G401.6 (cell line): ENCODE measurements at regions not wholly inside any gene's neighbourhood (a gene's known extent, or its start where the extent isn't known, plus 50 kb on each side); places are given as distances from the start of the nearest gene placed in this dataset.
"Not testable (repeated sequence)": the region's sequence is repeated elsewhere in the genome, so short reads cannot be mapped to it uniquely, and the experiment has no call there.

Experiments
- FAIRE-seq: peaks from 2 replicates; lab custom pipeline; 2012; peaks lifted over from hg19 to GRCh38; lab: Jason Lieb, UNC

- no peak for FAIRE-seq
These were observed 425.0 kb downstream of the MID1IP1 start for GRCh38 chrX:39226251-39226650.

DNA sequence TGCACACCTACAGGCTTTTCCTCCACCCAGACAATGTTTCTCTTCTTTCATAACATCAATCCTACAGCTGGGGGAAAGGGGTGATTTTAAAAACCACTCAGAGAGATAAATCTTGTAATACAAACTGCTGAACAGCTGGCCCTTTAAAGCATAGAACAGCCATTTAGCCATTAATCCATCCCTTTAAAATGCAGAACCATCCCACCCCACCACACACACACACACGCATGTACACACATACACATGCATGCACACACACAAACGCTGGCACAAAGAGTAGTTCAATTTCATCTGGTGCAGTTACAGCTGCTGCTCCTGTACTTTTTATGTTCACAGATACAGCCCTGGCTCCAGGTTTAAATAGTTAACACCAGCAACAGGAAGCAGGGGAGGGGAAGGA lies 426.1 kb downstream of the MID1IP1 start:
- FAIRE-seq = no peak

DNA sequence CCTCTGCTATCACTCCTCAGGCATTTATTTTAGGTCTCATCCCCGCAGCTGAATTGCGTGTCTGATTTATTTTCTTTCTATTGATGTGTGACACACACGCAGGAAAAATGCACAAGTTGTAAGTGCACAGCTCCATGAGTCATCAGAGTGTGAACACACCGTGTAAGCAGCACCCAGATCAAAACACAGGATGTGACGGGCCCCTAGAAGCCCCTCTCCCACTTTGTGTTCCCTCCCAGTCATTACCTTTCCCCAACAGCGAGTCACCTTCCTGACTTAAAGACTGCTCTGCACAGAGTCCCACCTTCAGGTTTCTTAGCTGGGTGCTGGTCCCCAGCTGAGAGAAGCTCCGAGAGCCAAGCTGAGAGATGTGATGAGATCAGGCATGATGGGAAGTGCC lies 436.7 kb downstream of the MID1IP1 start:
- FAIRE-seq = no peak

DNA sequence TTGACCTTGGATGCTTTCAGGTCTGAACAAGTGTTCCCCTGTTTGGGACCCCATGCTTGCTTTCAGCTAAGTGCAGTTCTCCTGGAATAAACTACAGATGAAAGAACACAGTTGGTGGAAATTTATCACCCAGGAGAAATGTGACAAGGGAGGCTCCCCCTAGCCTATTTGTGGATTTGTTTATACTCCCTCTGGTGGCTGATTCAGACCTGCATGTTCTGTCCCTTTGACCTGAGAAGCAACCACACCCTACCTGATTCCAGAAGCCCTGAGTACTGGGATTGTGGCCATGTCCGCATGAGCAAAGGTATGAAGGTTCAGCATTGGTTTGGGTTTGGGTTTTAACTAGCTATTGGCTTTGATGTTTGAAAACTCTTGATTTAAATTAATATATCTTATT lies 440.9 kb downstream of the MID1IP1 start:
- no peak for FAIRE-seq

- FAIRE-seq = no peak
These were observed 442.9 kb downstream of the MID1IP1 start for GRCh38 chrX:39244147-39244546.

DNA sequence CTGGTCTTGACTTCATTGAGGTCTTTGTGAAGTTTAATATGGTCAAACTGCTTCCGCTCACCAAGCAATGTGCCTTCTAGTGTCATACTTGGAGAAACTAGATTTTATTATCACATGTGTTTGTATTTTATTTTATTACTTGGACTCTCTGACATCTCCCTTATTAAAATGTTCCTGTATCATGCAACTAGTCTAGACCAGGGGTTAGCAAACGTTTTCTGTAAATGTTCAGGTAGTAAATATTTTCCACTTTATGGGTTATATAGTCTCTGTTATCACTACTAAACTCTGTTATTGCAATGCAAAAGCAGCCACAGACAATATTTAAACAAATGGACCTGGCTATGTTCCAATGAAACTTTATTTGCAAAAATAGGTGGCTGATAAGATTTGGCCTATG lies 443.8 kb downstream of the MID1IP1 start:
- no peak for FAIRE-seq

DNA sequence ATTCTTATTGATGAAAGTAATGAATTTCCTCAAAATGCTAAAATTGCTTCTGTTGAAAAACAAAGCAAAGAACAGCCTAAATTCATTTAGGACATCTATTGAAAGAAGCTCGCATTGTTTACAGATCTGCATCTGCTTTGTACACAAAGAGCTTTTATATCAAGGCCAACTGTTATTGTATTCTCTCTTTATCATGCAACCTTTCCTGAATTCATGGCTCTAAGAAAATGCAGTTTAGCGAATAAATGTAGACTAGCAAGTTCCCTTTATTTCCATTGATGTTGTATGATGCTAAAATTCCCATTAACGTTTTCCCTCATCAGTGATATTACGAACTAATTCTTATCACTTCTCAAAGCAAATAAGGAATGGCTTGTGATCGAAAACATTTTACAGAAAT lies 446.3 kb downstream of the MID1IP1 start:
- no peak for FAIRE-seq

DNA sequence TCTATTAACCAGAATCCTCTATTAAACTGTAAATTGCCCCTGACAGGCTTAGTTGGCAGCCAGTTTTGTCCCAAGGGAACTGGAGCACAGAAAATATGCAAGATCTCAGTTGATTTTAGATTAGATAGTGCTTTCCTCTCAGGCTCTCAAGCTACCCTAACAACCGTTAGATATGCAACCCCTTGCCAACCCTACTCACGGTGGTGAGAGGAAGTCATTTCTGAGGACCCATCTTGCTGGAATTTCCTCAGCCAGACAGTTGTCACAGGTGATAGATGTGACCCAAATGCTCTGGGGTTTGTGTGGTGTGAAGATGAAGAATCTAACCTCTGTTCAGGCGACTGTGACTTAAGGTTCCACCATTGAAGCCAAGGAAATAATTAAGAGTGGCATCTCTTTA lies 447.1 kb downstream of the MID1IP1 start:
- FAIRE-seq = no peak

- no peak for FAIRE-seq
These were observed 448.7 kb downstream of the MID1IP1 start for GRCh38 chrX:39249999-39250398.

DNA sequence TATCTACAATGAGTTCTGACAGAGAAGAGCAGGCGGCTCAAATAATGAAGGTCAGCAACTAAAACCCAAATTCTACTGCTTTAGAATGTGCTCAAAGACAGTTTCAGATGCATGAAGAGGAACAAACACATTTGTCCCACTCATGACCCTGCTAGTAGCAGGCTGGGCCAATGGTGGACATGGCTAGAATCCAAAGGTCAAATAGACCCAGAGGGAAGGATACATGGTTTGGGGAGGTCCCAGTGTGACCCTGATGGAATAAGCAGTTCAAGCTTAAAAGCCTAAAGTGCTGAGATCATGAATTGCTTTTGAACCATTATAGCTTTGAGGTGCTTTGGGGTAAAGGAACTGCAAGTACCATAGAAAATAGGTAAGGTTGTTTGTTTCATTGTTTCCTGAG lies 450.7 kb downstream of the MID1IP1 start:
- no peak for FAIRE-seq

DNA sequence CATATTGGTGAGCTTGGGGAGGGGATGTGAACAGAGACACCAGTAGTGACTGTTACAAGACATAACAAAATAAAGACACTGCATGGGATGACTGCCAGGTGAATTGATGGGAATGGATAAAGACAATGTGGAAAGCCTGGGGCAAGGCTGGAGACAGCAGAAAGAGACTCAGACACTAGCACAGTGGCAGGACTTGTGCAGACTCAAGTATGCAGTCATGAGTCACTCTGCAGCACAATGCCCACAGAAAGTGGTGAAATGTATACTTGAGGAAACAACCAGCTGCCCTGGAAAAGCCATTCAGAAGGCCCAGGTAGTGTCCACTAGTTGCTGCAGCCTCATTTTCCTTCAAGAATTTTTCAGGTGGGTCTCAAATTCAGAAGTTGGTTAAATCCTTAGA lies 452.3 kb downstream of the MID1IP1 start:
- FAIRE-seq = no peak

GRCh38 chrX:39258331-39258730 lies 457.1 kb downstream of the MID1IP1 start:
- FAIRE-seq = no peak

- no peak for FAIRE-seq
These were observed 459.7 kb downstream of the MID1IP1 start for GRCh38 chrX:39260965-39261364.

DNA sequence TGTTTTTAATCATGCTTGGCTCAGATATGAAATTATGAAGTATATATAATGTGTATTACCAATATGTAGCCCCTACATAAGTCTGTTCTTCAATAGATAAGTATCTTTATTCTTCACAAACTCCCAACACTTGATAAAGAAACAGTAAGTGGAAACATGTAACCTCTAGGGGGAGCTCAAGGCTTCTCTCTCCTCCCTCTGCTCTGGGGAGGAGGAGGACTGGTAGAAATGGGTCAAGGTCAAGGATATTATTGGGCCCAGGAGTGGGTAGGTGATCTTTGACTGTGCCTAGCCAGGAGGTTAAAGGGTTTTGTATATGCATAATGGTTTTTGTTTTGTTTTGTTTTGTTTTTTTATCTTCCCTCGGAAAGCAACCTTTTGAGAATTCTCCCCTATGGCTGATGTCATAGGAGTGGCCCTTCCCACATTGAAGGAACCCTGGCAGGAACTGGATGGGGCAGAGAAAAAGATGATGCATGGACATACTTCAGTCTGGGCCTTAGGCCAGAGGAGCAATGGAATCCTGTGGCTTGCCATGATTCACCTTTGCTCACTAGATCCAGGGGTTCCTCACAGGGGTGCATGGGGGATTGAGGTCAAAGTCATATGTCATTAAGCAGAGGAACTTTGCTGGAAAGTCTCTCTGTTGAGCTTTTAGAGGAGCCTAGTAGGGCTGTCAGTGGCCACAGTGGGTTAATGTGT lies 460.3 kb downstream of the MID1IP1 start:
- no peak for FAIRE-seq

DNA sequence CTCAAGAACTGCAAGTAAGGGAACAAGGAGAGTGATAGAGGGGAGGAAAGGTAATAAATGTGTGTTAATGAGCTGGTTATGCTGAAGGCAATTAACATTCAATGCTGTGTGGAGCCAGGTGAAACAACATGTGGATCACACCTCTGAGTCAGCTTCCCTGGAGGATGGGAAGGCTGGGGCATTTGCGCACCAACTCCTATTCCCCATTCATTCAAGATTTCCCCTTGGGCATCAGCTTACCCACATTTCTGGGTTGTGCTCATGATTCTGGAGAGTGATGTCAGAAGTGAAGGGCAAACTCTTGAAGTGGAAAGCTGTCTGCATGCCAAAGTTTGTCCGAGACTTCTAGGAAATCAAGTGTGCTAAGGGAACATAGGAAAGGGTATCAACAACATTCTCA lies 461.4 kb downstream of the MID1IP1 start:
- FAIRE-seq = no peak

DNA sequence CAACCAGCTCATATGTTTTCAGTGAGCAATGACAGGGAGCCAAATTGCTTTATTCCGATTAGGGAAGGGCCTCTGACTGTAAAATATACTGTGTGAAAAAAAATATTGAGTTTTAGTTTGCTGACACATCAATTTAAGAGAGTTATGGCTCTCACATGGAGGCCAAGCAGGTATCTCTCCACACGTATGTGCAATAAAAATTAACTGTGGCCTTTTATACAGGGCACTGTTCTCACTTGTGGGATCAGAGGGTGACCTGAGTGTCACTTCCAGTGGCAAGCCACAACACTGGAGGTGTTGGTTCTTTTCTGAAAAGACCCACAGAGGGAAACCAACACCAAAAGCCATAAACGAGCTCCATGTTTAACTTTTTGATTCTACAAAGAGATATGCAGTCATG lies 462.8 kb downstream of the MID1IP1 start:
- FAIRE-seq = no peak

GRCh38 chrX:39267176-39267575 lies 465.9 kb downstream of the MID1IP1 start:
- FAIRE-seq = no peak

- FAIRE-seq = no peak
These were observed 466.9 kb downstream of the MID1IP1 start for GRCh38 chrX:39268207-39268606.

DNA sequence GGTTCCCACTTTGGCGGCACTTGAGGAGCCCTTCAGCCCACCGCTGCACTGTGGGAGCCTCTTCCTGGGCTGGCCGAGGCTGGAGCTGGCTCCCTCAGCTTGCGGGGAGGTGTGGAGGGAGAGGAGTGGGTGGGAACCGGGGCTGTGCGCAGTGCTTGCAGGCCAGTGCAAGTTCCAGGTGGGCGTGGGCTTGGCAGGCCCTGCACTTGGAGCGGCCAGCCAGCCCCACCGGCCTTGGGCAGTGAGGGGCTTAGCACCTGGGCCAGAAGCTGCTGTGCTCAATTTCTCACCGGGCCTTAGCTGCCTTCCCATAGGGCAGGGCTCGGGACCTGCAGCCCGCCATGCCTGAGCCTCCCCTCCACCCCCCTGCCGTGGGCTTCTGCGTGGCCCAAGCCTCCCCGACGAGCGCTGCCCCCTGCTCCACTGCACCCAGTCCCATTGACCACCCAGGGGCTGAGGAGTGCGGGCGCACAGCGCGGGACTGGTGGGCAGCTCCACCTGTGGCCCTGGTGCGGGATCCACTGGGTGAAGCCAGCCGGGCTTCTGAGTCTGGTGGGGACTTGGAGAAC lies 474.3 kb downstream of the MID1IP1 start:
- no peak for FAIRE-seq

- FAIRE-seq = not testable (repeated sequence)
These were observed 476.6 kb downstream of the MID1IP1 start for GRCh38 chrX:39277685-39278390.

- FAIRE-seq = no peak
These were observed 482.0 kb downstream of the MID1IP1 start for GRCh38 chrX:39283239-39283638.

GRCh38 chrX:39288592-39288991 lies 487.3 kb downstream of the MID1IP1 start:
- no peak for FAIRE-seq

- FAIRE-seq = no peak
These were observed 488.6 kb downstream of the MID1IP1 start for GRCh38 chrX:39289827-39290226.

GRCh38 chrX:39293203-39293602 lies 491.9 kb downstream of the MID1IP1 start:
- FAIRE-seq = no peak
